Lung (tissue), 11 donors: ENCODE measurements at regions not wholly inside any gene's neighbourhood (a gene's known extent, or its start where the extent isn't known, plus 50 kb on each side); places are given as distances from the start of the nearest gene placed in this dataset.
A peak's percentile ranks its signal among the peaks of the same experiment; 100 is the strongest.
"Not testable (repeated sequence)": the region's sequence is repeated elsewhere in the genome, so short reads cannot be mapped to it uniquely, and the experiment has no call there.

ENCODE experiments used
- ATAC-seq: fragments of 200-7000 bp; cut with Tn5 transposase; one replicate; pipeline ENCODE4 v1.9.1; 2020; ENCODE audit warnings: moderate number of reproducible peaks; ENCODE audit not compliant: insufficient read depth, low FRiP score
- DNase-seq, 3 donors: peaks; one replicate each; pipeline ENCODE4 v3.0.0-alpha.2; 2013 to 2017
- H3K27ac ChIP-seq, 2 donors: one replicate each; pipeline ENCODE4 v1.5.1; 2013; ENCODE audit warnings: mild to moderate bottlenecking in 2 of 2, moderate library complexity in 2 of 2, control low read depth in 1 of 2, inconsistent platforms in 1 of 2, low read depth in 1 of 2, low read length in 1 of 2
- H3K27me3 ChIP-seq, 3 donors: one replicate each; pipeline ENCODE4 v1.5.1; 2013; ENCODE audit warnings: low read length in 2 of 3; ENCODE audit not compliant: control insufficient read depth in 3 of 3, insufficient read depth in 3 of 3
- H3K36me3 ChIP-seq, 4 donors: one replicate each; pipeline ENCODE4 v1.5.1; 2013; ENCODE audit warnings: low read length in 4 of 4, mild to moderate bottlenecking in 1 of 4, moderate library complexity in 1 of 4; ENCODE audit not compliant: control insufficient read depth in 4 of 4, insufficient read depth in 4 of 4
- H3K4me1 ChIP-seq, 5 donors: one replicate each; pipeline ENCODE4 v1.5.1; 2013; ENCODE audit warnings: low read length in 5 of 5, mild to moderate bottlenecking in 2 of 5, moderate library complexity in 1 of 5; ENCODE audit not compliant: control insufficient read depth in 5 of 5, insufficient read depth in 5 of 5
- H3K4me3 ChIP-seq: one replicate; pipeline ENCODE4 v1.5.1; 2013; ENCODE audit warnings: mild to moderate bottlenecking, control low read depth, moderate library complexity
- H3K9ac ChIP-seq, 2 donors: one replicate each; pipeline ENCODE4 v1.5.1; 2013; ENCODE audit warnings: low read length in 2 of 2, control low read depth in 1 of 2; ENCODE audit not compliant: insufficient read depth in 1 of 2
- H3K9me3 ChIP-seq, 4 donors: one replicate each; pipeline ENCODE4 v1.5.1; 2013; ENCODE audit warnings: low read length in 3 of 4, mild to moderate bottlenecking in 1 of 4, moderate library complexity in 1 of 4; ENCODE audit not compliant: control insufficient read depth in 4 of 4, insufficient read depth in 3 of 4
- CTCF ChIP-seq: IDR thresholded peaks from 2 replicates; pipeline ENCODE4 v1.5.1; 2012; ENCODE audit warnings: mild to moderate bottlenecking; ENCODE audit errors: control extremely low read depth, extremely low read depth
- WGBS, 2 donors: extraction: QIAGEN DNeasy Blood & Tissue Kit; methylation state at CpG; one replicate each; pipeline ENCODE4 v1.1.7; 2013; 5-methylcytosine and 5-hydroxymethylcytosine counted together
- donor health status: control.
- donor health status: control.
- donor health status: Bipolar disorder and iron deficiency.
- donor health status: healthy.
- donor health status: DM: yes; HTN: yes; CAD: no.

- no peak for DNase-seq
- no peaks in the 10 kb centered on the region for H3K27me3 ChIP-seq
- H3K9ac ChIP-seq = no peak overlapping the region
- ATAC-seq = no peak
- TF ChIP-seq CTCF = no peak
- no peak overlapping the region for H3K27ac ChIP-seq
- peaks cover 0 to 27% (median 12%) of the 10 kb centered on the region in 5 donors for H3K4me1 ChIP-seq
- no peaks in the 10 kb centered on the region for H3K36me3 ChIP-seq
- 68 to 85% methylated on average over 11 of the region's 11 CpGs for WGBS, 2 donors
- peaks cover 0 to 2% (median 0%) of the 10 kb centered on the region in 4 donors for H3K9me3 ChIP-seq
- H3K4me3 ChIP-seq = no peak overlapping the region
Observed at GRCh38 chr3:14265246-14265962, 86.8 kb downstream of the LSM3 start.

GRCh38 chr3:14266361-14266760, 87.7 kb downstream of the LSM3 start:
- H3K27me3 ChIP-seq = no peaks in the 10 kb centered on the region
- 82 to 95% methylated on average over 12 of the region's 12 CpGs for WGBS, 2 donors
- DNase-seq (peak; percentile 49 to 58 (median 55)), ATAC-seq (no peak)
- no peak overlapping the region for H3K4me3 ChIP-seq
- peaks cover 0 to 2% (median 0%) of the 10 kb centered on the region in 4 donors for H3K9me3 ChIP-seq
- H3K27ac ChIP-seq = no peak overlapping the region
- H3K36me3 ChIP-seq = no peaks in the 10 kb centered on the region
- no peak for TF ChIP-seq CTCF
- no peak overlapping the region for H3K9ac ChIP-seq
- H3K4me1 ChIP-seq = peaks cover 0 to 21% (median 12%) of the 10 kb centered on the region in 5 donors

- no peak for TF ChIP-seq CTCF
- 85 to 87% methylated on average over 5 of the region's 5 CpGs for WGBS, 2 donors
- DNase-seq (no peak), ATAC-seq (no peak)
- Histone ChIP-seq H3K9ac (no peak overlapping the region), H3K4me3 (no peak overlapping the region), H3K9me3 (peaks cover 0 to 2% (median 0%) of the 10 kb centered on the region in 4 donors), H3K27me3 (no peaks in the 10 kb centered on the region), H3K4me1 (peaks cover 0 to 8% (median 1%) of the 10 kb centered on the region in 5 donors), H3K36me3 (no peaks in the 10 kb centered on the region), H3K27ac (no peak overlapping the region)
Observed at GRCh38 chr3:14267976-14268375, 89.4 kb downstream of the LSM3 start.

- no peak for ATAC-seq
- TF ChIP-seq CTCF = no peak
- H3K4me1 ChIP-seq = peaks cover 0 to 8% (median 0%) of the 10 kb centered on the region in 5 donors
- DNase-seq = no peak
- 97 to 99% methylated on average over 1 of the region's 1 CpG for WGBS, 2 donors
- no peak overlapping the region for H3K4me3 ChIP-seq
- no peak overlapping the region for H3K27ac ChIP-seq
- H3K36me3 ChIP-seq = no peaks in the 10 kb centered on the region
- H3K27me3 ChIP-seq = no peaks in the 10 kb centered on the region
- no peak overlapping the region for H3K9ac ChIP-seq
- H3K9me3 ChIP-seq = peaks cover 0 to 2% (median 0%) of the 10 kb centered on the region in 4 donors
Observed at GRCh38 chr3:14268897-14269296, 90.3 kb downstream of the LSM3 start.

GRCh38 chr3:14272041-14272958, 93.7 kb downstream of the LSM3 start:
- 86 to 89% methylated on average over 14 to 15 of the region's 15 CpGs for WGBS, 2 donors

More at GRCh38 chr3:14272041-14272958, 93.7 kb downstream of the LSM3 start:
- H3K4me1 ChIP-seq, H3K36me3 ChIP-seq, H3K27me3 ChIP-seq, H3K4me3 ChIP-seq, H3K27ac ChIP-seq, H3K9me3 ChIP-seq, DNase-seq, H3K9ac ChIP-seq, ATAC-seq: not testable (repeated sequence)
